ENCODE measurements at regions not wholly inside any gene's neighbourhood (a gene's known extent, or its start where the extent isn't known, plus 50 kb on each side); places are given as distances from the start of the nearest gene placed in this dataset.

DNA sequence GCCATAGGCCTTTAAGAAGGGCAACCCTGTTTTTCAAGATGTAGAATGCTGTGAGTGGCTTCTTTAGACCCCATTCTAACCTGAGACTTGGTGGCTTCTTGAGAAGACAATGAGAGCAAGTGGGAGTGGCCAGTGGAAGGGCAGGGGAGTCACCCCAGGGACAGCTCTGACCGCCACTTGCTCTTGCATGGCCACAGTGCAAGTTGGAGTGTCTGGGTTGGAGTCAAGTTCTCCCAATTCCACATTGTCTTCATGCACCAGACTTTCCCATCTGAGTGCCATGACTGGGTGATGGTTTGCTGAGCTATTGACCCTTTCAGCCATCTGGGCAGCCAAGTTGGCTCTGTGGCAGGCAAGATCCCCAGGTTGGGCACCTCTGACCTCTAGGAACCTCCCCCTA, 148.0 kb upstream of the SKOR2 start:
- in situ Hi-C loops (cut with MboI; ENCODE audit: low sequenced_read_pairs, unreplicated experiment), result no loop called here
- TF ChIP-seq CTCF (IDR thresholded peaks at IDR 0.05; ENCODE audit: borderline replicate concordance, control extremely low read depth, extremely low read depth, insufficient read depth, missing control alignments), result no peak
- no peak for DNase-seq (ENCODE audit: low spot score)

GRCh38 chr18:47397671-47398319, 146.3 kb upstream of the SKOR2 start:
- in situ Hi-C loops (cut with MboI; ENCODE audit: low sequenced_read_pairs, unreplicated experiment), result no loop called here
- TF ChIP-seq CTCF (IDR thresholded peaks at IDR 0.05; ENCODE audit: borderline replicate concordance, control extremely low read depth, extremely low read depth, insufficient read depth, missing control alignments), result peak; percentile 19
- peak; percentile 49 for DNase-seq (ENCODE audit: low spot score)

DNA sequence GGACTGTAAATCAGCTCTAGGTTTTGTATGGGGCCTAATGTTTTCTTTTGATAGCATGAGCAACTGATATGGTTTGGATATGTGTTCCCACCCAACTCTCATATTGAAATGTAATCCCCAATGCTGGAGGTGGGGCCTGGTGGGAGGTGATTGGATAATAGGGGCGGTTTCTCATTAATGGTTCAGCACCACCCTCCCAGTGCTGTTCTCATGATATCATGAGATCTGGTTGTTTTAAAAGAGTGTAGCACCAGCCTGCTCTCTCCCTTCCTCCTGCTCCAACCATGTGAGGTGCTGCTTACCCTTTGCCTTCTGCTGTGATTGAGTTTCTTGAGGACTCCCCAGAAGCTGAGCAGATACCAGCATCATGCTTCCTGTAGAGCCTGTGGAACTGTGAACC, 140.2 kb upstream of the SKOR2 start:
- no peak for DNase-seq (ENCODE audit: low spot score)
- in situ Hi-C loops (cut with MboI; ENCODE audit: low sequenced_read_pairs, unreplicated experiment), result no loop called here
- TF ChIP-seq CTCF (IDR thresholded peaks at IDR 0.05; ENCODE audit: borderline replicate concordance, control extremely low read depth, extremely low read depth, insufficient read depth, missing control alignments), result no peak

DNA sequence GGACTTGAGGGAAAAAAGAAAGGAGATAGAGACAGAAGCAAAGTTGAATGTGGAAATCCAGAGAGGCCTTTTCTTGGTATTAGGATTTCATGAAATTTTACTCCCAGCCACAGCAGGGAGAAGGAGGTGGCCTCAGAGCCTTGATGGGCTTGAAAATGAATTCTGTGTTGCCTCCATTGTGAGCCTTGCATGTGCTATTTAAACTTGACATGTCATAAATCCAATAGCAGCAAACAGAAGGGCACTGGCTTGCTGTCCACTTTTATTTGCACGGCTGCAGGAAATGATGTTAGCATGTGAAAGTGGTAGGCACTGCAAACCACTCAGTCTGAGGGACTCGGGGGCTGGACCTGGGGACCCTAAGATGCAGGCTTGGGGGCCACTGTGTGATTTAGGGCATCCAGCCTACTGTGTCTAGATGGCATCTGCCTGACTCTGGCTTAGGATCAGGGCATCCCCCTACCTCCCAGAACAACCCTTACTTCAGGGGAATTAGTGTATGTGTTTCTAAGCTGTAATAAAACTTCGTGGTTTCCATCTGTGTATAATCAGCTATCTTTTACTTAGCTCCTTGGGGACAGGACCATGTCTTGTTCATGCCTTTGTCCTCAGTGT, 139.1 kb upstream of the SKOR2 start:
- no peak for TF ChIP-seq CTCF (IDR thresholded peaks at IDR 0.05; ENCODE audit: borderline replicate concordance, control extremely low read depth, extremely low read depth, insufficient read depth, missing control alignments)
- no peak for DNase-seq (ENCODE audit: low spot score)
- in situ Hi-C loops (cut with MboI; ENCODE audit: low sequenced_read_pairs, unreplicated experiment), result no loop called here

- no peak for DNase-seq (ENCODE audit: low spot score)
- in situ Hi-C loops (cut with MboI; ENCODE audit: low sequenced_read_pairs, unreplicated experiment), result no loop called here
- no peak for TF ChIP-seq CTCF (IDR thresholded peaks at IDR 0.05; ENCODE audit: borderline replicate concordance, control extremely low read depth, extremely low read depth, insufficient read depth, missing control alignments)
Measured at GRCh38 chr18:47389210-47389609, 137.8 kb upstream of the SKOR2 start.

DNA sequence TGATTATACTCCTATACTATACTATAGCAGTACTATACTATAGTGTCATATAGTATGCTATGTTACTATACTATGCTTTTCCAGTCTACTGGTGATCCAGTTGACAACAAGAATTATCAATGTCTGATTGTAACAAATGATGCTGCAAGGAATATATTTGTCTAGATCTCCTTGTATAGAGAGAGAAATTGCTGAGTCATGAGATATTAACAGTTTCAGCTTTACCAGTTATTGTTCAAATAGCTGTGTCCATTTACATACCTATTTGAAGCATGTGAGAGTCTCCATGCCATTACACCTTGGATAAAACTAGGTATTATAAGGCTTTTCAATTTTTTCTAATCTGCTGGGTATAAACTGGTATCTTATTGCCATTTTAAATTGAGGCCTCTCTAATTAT, 136.4 kb upstream of the SKOR2 start:
- no peak for DNase-seq (ENCODE audit: low spot score)
- in situ Hi-C loops (cut with MboI; ENCODE audit: low sequenced_read_pairs, unreplicated experiment), result no loop called here
- TF ChIP-seq CTCF (IDR thresholded peaks at IDR 0.05; ENCODE audit: borderline replicate concordance, control extremely low read depth, extremely low read depth, insufficient read depth, missing control alignments), result no peak
